ENCODE measurements at regions not wholly inside any gene's neighbourhood (a gene's known extent, or its start where the extent isn't known, plus 50 kb on each side); places are given as distances from the start of the nearest gene placed in this dataset.

- peak; percentile 31 for DNase-seq (ENCODE audit: low read depth)
Measured at GRCh38 chr11:129291546-129291945, 84.1 kb upstream of the BARX2 start.

GRCh38 chr11:129290966-129291365, 84.7 kb upstream of the BARX2 start:
- no peak for DNase-seq (ENCODE audit: low read depth)

GRCh38 chr11:129289350-129290040, 86.2 kb upstream of the BARX2 start:
- no peak for DNase-seq (ENCODE audit: low read depth)

GRCh38 chr11:129287920-129288319, 87.7 kb upstream of the BARX2 start:
- no peak for DNase-seq (ENCODE audit: low read depth)

- no peak for DNase-seq (ENCODE audit: low read depth)
Measured at GRCh38 chr11:129286813-129287212, 88.8 kb upstream of the BARX2 start.

- DNase-seq (ENCODE audit: low read depth) = no peak
Measured at GRCh38 chr11:129285402-129285786, 90.3 kb upstream of the BARX2 start.

- DNase-seq (ENCODE audit: low read depth) = no peak
Measured at GRCh38 chr11:129283141-129283540, 91.0 kb upstream of the ARHGAP32 start.

- DNase-seq (ENCODE audit: low read depth) = no peak
Measured at GRCh38 chr11:129282634-129283033, 90.5 kb upstream of the ARHGAP32 start.

GRCh38 chr11:129281471-129282415, 89.6 kb upstream of the ARHGAP32 start:
- DNase-seq (ENCODE audit: low read depth) = no peak

GRCh38 chr11:129280027-129280811, 88.1 kb upstream of the ARHGAP32 start:
- DNase-seq (ENCODE audit: low read depth) = peak; percentile 70

- peak; percentile 80 for DNase-seq (ENCODE audit: low read depth)
Measured at GRCh38 chr11:129279326-129280026, 87.4 kb upstream of the ARHGAP32 start.

- DNase-seq (ENCODE audit: low read depth) = peak; percentile 38
Measured at GRCh38 chr11:129278586-129279319, 86.6 kb upstream of the ARHGAP32 start.

GRCh38 chr11:129277198-129277843, 85.2 kb upstream of the ARHGAP32 start:
- DNase-seq (ENCODE audit: low read depth) = peak; percentile 17

- no peak for DNase-seq (ENCODE audit: low read depth)
Measured at GRCh38 chr11:129275828-129276227, 83.7 kb upstream of the ARHGAP32 start.

- DNase-seq (ENCODE audit: low read depth) = no peak
Measured at GRCh38 chr11:129273944-129274711, 82.0 kb upstream of the ARHGAP32 start.

- DNase-seq (ENCODE audit: low read depth) = no peak
Measured at GRCh38 chr11:129273322-129273721, 81.2 kb upstream of the ARHGAP32 start.

GRCh38 chr11:129271030-129271429, 78.9 kb upstream of the ARHGAP32 start:
- no peak for DNase-seq (ENCODE audit: low read depth)

- no peak for DNase-seq (ENCODE audit: low read depth)
Measured at GRCh38 chr11:129270446-129270845, 78.3 kb upstream of the ARHGAP32 start.

GRCh38 chr11:129268371-129268770, 76.2 kb upstream of the ARHGAP32 start:
- no peak for DNase-seq (ENCODE audit: low read depth)

- no peak for DNase-seq (ENCODE audit: low read depth)
Measured at GRCh38 chr11:129267716-129268115, 75.6 kb upstream of the ARHGAP32 start.
